Right lobe of liver (tissue), 4 donors: ENCODE measurements at regions not wholly inside any gene's neighbourhood (a gene's known extent, or its start where the extent isn't known, plus 50 kb on each side); places are given as distances from the start of the nearest gene placed in this dataset.

Experiments used
- POLR2A ChIP-seq: fragments of 450-650 bp; IDR thresholded peaks from one replicate; pipeline ENCODE4 v1.6.1; 2017; ENCODE audit warnings: antibody characterized with exemption, mild to moderate bottlenecking
- TF ChIP-seq, protein P1 (sequence below), 4 donors: fragments of 200-600 bp in 3 of 4; fragments of 450-650 bp in 1 of 4; IDR thresholded peaks; one replicate each; pipeline versions ENCODE4 v1.5.1 to v1.8.0; 2016 to 2022; ENCODE audit warnings: antibody characterized with exemption in 4 of 4, mild to moderate bottlenecking in 2 of 4
- donor health status: DM: no; HTN: no; CAD: no.
- donor health status: DM: no; HTN: no; CAD: no.
- donor health status: DM: no; HTN: yes; CAD: no.

DNA sequence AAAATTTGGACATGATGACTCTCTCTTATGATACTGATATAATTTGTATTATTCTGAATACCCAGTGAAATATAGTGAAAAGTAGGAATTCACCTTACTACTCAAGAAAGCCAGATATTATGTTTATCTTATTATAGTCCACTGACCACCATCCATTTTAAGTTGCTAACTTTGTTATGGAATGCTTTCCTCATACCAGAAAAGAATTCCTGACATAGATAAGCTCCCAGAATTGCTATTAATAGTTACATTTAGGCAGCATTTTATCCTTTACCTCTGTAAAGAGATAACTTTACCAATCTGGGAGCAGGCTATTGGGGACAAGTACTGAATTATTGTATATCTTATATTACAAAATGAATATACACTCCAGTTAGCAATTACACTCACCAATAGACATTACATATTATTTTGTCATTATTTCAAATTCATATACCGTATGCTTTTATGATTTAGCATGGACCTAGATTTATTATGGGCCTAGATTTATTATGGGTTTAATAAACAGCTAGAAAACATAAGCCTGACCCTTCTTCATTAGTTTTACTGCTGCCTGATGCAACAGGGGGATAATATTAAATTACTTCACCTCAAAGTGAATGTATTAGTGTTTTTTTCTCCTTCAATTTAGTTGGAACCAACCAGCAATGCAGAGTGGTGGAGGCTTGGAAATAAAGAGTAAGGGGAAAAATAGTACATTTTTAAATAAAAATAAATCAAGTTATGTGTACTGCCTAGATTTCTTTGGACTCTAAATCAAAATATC is 1886.1 kb downstream of the PCDH9 start:
- TF ChIP-seq, protein P1, sequence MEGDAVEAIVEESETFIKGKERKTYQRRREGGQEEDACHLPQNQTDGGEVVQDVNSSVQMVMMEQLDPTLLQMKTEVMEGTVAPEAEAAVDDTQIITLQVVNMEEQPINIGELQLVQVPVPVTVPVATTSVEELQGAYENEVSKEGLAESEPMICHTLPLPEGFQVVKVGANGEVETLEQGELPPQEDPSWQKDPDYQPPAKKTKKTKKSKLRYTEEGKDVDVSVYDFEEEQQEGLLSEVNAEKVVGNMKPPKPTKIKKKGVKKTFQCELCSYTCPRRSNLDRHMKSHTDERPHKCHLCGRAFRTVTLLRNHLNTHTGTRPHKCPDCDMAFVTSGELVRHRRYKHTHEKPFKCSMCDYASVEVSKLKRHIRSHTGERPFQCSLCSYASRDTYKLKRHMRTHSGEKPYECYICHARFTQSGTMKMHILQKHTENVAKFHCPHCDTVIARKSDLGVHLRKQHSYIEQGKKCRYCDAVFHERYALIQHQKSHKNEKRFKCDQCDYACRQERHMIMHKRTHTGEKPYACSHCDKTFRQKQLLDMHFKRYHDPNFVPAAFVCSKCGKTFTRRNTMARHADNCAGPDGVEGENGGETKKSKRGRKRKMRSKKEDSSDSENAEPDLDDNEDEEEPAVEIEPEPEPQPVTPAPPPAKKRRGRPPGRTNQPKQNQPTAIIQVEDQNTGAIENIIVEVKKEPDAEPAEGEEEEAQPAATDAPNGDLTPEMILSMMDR (IDR thresholded peaks at IDR 0.05): no peak
- no peak for TF ChIP-seq POLR2A
